ENCODE measurements at regions not wholly inside any gene's neighbourhood (a gene's known extent, or its start where the extent isn't known, plus 50 kb on each side); places are given as distances from the start of the nearest gene placed in this dataset.

DNA sequence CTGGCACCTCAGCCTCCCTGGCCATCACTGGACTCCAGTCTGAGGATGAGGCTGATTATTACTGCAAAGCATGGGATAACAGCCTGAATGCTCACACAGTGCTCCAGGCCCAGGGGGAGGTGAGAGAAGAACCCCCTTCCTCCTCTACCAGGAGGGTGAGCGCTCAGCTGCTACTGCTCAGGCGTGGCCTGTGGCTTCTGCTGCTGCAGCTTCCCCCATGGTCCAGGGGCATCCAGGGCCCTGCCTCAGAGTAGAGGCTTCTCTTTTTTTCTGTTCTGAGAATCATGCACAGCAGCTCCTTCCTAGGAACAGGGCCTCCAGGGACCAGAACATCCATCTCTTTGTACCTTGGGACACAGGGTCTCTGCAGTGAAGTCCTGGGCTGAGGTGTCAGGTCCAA is 83.1 kb downstream of the VPREB1 start:
- no peak for TF ChIP-seq POLR2A (IDR thresholded peaks at IDR 0.05; ENCODE audit: low read depth, low read length)
- TF ChIP-seq, protein P1, sequence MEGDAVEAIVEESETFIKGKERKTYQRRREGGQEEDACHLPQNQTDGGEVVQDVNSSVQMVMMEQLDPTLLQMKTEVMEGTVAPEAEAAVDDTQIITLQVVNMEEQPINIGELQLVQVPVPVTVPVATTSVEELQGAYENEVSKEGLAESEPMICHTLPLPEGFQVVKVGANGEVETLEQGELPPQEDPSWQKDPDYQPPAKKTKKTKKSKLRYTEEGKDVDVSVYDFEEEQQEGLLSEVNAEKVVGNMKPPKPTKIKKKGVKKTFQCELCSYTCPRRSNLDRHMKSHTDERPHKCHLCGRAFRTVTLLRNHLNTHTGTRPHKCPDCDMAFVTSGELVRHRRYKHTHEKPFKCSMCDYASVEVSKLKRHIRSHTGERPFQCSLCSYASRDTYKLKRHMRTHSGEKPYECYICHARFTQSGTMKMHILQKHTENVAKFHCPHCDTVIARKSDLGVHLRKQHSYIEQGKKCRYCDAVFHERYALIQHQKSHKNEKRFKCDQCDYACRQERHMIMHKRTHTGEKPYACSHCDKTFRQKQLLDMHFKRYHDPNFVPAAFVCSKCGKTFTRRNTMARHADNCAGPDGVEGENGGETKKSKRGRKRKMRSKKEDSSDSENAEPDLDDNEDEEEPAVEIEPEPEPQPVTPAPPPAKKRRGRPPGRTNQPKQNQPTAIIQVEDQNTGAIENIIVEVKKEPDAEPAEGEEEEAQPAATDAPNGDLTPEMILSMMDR (conservative IDR thresholded peaks at IDR 0.05; ENCODE audit: low read depth, low read length) = no peak

All from IMR-90 (cell line).